K562 (cell line): ENCODE measurements at regions not wholly inside any gene's neighbourhood (a gene's known extent, or its start where the extent isn't known, plus 50 kb on each side); places are given as distances from the start of the nearest gene placed in this dataset.

ENCODE experiments used
- CHD2 ChIP-seq: IDR thresholded peaks from 2 replicates; pipeline ENCODE4 v1.6.1; 2011; ENCODE audit warnings: low read depth, low read length
- CTCF ChIP-seq, 3 experiments: IDR thresholded peaks in 2 of 3; conservative IDR thresholded peaks in 1 of 3; 2 replicates each; pipeline ENCODE4 v1.5.1; 2011 to 2012; ENCODE audit warnings: low read length in 3 of 3, mild to moderate bottlenecking in 3 of 3, control low read depth in 2 of 3, improper control_type of control experiment in 1 of 3, inconsistent platforms in 1 of 3, low read depth in 1 of 3, mixed read lengths in 1 of 3, moderate library complexity in 1 of 3; ENCODE audit not compliant: insufficient read depth in 2 of 3
- EHMT2 ChIP-seq: fragments of 450-650 bp; IDR thresholded peaks from 2 replicates; pipeline ENCODE4 v1.6.1; 2018; ENCODE audit warnings: antibody characterized with exemption
- FOXM1 ChIP-seq, 2 experiments: fragments of 450-650 bp in 1 of 2; sonication (generic) in 1 of 2; formaldehyde crosslinking in 1 of 2; IDR thresholded peaks; 2 replicates each; pipeline versions ENCODE4 v1.6.1 to v1.9.0; 2017 to 2022; ENCODE audit warnings: low read depth in 2 of 2, mild to moderate bottlenecking in 2 of 2, missing genetic modification reagents in 1 of 2, moderate library complexity in 1 of 2
- KLF10 ChIP-seq: fragments of 250-450 bp; sonication (Bioruptor Pico); IDR thresholded peaks from 2 replicates; pipeline ENCODE4 v1.6.1; 2021; ENCODE audit warnings: matching md5 sums
- TRIM25 ChIP-seq: fragments of 450-650 bp; IDR thresholded peaks from 2 replicates; pipeline ENCODE4 v1.7.0; 2016; ENCODE audit warnings: borderline replicate concordance
- ZBTB34 ChIP-seq: fragments of 250-450 bp; sonication (Bioruptor Pico); IDR thresholded peaks from 2 replicates; pipeline ENCODE4 v1.8.0; 2021; ENCODE audit warnings: mild to moderate bottlenecking, moderate library complexity
- ZKSCAN3 ChIP-seq: fragments of 250-450 bp; sonication (Bioruptor Pico); IDR thresholded peaks from 2 replicates; pipeline ENCODE4 v1.4.0; 2020

- TF ChIP-seq FOXM1 (IDR thresholded peaks at IDR 0.05; ENCODE audit: low read depth), result no peak
- no peak for TF ChIP-seq FOXM1 (CRISPR knock-in tag; IDR thresholded peaks at IDR 0.05; ENCODE audit: low read depth)
- no peak for TF ChIP-seq ZBTB34 (CRISPR knock-in tag)
- TF ChIP-seq TRIM25, result no peak
- TF ChIP-seq EHMT2, result no peak
- TF ChIP-seq ZKSCAN3 (CRISPR knock-in tag), result no peak
- TF ChIP-seq CTCF (IDR thresholded peaks at IDR 0.05 in 2 of 3, conservative IDR thresholded peaks at IDR 0.05 in 1 of 3; ENCODE audit: insufficient read depth in 2 of 3, low read depth in 1 of 3, low read length in 3 of 3), result no peak
- TF ChIP-seq KLF10 (CRISPR knock-in tag), result no peak
- TF ChIP-seq CHD2, result no peak
Measured at GRCh38 chr15:95497634-95498033, 832.9 kb upstream of the NR2F2 start.
